Caco-2 (cell line): ENCODE measurements at regions not wholly inside any gene's neighbourhood (a gene's known extent, or its start where the extent isn't known, plus 50 kb on each side); places are given as distances from the start of the nearest gene placed in this dataset.

Source experiments
- BruUV-seq: library from RNA; stranded (reverse); fragments of 400-500 nt; replicated peaks from 2 replicates; lab custom pipeline; 2021; lab: Mats Ljungman, UMichigan
- CTCF ChIA-PET: fragments of 300-600 bp; sonication (Branson Sonifier 250); formaldehyde crosslinking; loops from one replicate; lab custom pipeline; 2022; ENCODE audit warnings: antibody characterized with exemption; lab: Charles Lee
- POLR2A ChIA-PET: fragments of 300-600 bp; sonication (Branson Sonifier 250); formaldehyde crosslinking; loops from one replicate; lab custom pipeline; 2022; ENCODE audit warnings: antibody characterized with exemption; lab: Charles Lee
- DNase-seq, 2 experiments: peaks; one replicate each; pipeline versions ENCODE4 v3.0.0 to v3.0.0-alpha.2; 2020 to 2022
- H3K27me3 ChIP-seq: replicated peaks from 2 replicates; pipeline ENCODE4 v1.6.0; 2011; ENCODE audit warnings: low read length; ENCODE audit not compliant: control insufficient read depth, insufficient read depth
- H3K36me3 ChIP-seq: 2 replicates; pipeline ENCODE4 v1.5.1; 2011; ENCODE audit warnings: low read length; ENCODE audit not compliant: control insufficient read depth, insufficient read depth
- H3K4me1 ChIP-seq: fragments of 250-450 bp; sonication (Bioruptor Pico); 2 replicates; pipeline ENCODE4 v1.5.1; 2020; ENCODE audit warnings: mild to moderate bottlenecking
- H3K4me3 ChIP-seq: 2 replicates; pipeline ENCODE4 v1.5.1; 2011; ENCODE audit warnings: low read depth, mild to moderate bottlenecking, control low read depth, low read length
- H3K9me3 ChIP-seq: fragments of 250-450 bp; sonication (Bioruptor Pico); 2 replicates; pipeline ENCODE4 v1.5.1; 2020; ENCODE audit warnings: mild to moderate bottlenecking, moderate library complexity
- H3K27ac Mint-ChIP-seq: one replicate; pipeline ENCODE4 v1.8.0; 2022; ENCODE audit warnings: mixed read lengths; ENCODE audit not compliant: unreplicated experiment
- H3K27me3 Mint-ChIP-seq: one replicate; pipeline ENCODE4 v1.8.0; 2022; ENCODE audit warnings: mixed read lengths; ENCODE audit not compliant: insufficient read depth, unreplicated experiment
- H3K36me3 Mint-ChIP-seq: one replicate; pipeline ENCODE4 v1.8.0; 2022; ENCODE audit warnings: mild to moderate bottlenecking, mixed read lengths; ENCODE audit not compliant: insufficient read depth, unreplicated experiment
- H3K4me1 Mint-ChIP-seq: one replicate; pipeline ENCODE4 v1.8.0; 2022; ENCODE audit warnings: low read depth, mixed read lengths; ENCODE audit not compliant: unreplicated experiment
- H3K4me3 Mint-ChIP-seq: one replicate; pipeline ENCODE4 v1.8.0; 2022; ENCODE audit warnings: mild to moderate bottlenecking, moderate library complexity, mixed read lengths; ENCODE audit not compliant: unreplicated experiment
- H3K9me3 Mint-ChIP-seq: one replicate; pipeline ENCODE4 v1.8.0; 2022; ENCODE audit warnings: mixed read lengths; ENCODE audit not compliant: unreplicated experiment
- CTCF ChIP-seq, 2 experiments: fragments of 200-600 bp in 1 of 2; IDR thresholded peaks; 1 replicate in 1 of 2; 2 replicates in 1 of 2; pipeline versions ENCODE4 v1.5.1 to v1.8.0; 2011 to 2022; ENCODE audit warnings: antibody characterized with exemption in 1 of 2, control low read depth in 1 of 2, inconsistent platforms in 1 of 2, low read depth in 1 of 2, low read length in 1 of 2, mild to moderate bottlenecking in 1 of 2, moderate library complexity in 1 of 2; ENCODE audit not compliant: insufficient read depth in 1 of 2, severe bottlenecking in 1 of 2, unreplicated experiment in 1 of 2
- intact Hi-C: fragments of 100-400 bp; cut with micrococcal nuclease; formaldehyde crosslinking; loops from one replicate; pipeline ENCODE4 v1.10.0; 2022; ENCODE audit not compliant: unreplicated experiment

GRCh38 chrX:74132280-74132679 lies 171.7 kb upstream of the ZCCHC13 start:
- H3K27me3 Mint-ChIP-seq, result no peaks in the 10 kb centered on the region
- H3K36me3 Mint-ChIP-seq, result peaks cover 5% of the 10 kb centered on the region
- POLR2A ChIA-PET, result no interaction called here
- Histone ChIP-seq H3K4me3 (no peak overlapping the region), H3K27me3 (no peaks in the 10 kb centered on the region), H3K4me1 (no peaks in the 10 kb centered on the region), H3K9me3 (no peaks in the 10 kb centered on the region), H3K36me3 (no peaks in the 10 kb centered on the region)
- no peaks in the 10 kb centered on the region for H3K4me1 Mint-ChIP-seq
- TF ChIP-seq CTCF (IDR thresholded peaks at IDR 0.05; ENCODE audit: insufficient read depth in 1 of 2, low read depth in 1 of 2, low read length in 1 of 2, severe bottlenecking in 1 of 2, unreplicated experiment in 1 of 2), result no peak
- H3K4me3 Mint-ChIP-seq, result no peak overlapping the region
- no peak for DNase-seq
- H3K27ac Mint-ChIP-seq, result no peak overlapping the region
- intact Hi-C loops, result loop anchor here (5.0 to 10.0 kb wide), 2 partner anchors 47 to 870 kb away; no protein-coding TSS in a partner anchor
- H3K9me3 Mint-ChIP-seq, result no peaks in the 10 kb centered on the region
- CTCF ChIA-PET, result interaction anchor here (0.7 kb wide), 1 partner anchor 53 kb away, joined by 5 read pairs; no protein-coding TSS in a partner anchor
- BruUV-seq, result no TSS peak

- no peak overlapping the region for H3K27ac Mint-ChIP-seq
- no peak for TF ChIP-seq CTCF (IDR thresholded peaks at IDR 0.05; ENCODE audit: insufficient read depth in 1 of 2, low read depth in 1 of 2, low read length in 1 of 2, severe bottlenecking in 1 of 2, unreplicated experiment in 1 of 2)
- no peaks in the 10 kb centered on the region for H3K4me1 Mint-ChIP-seq
- no peaks in the 10 kb centered on the region for H3K36me3 Mint-ChIP-seq
- H3K9me3 Mint-ChIP-seq, result no peaks in the 10 kb centered on the region
- Histone ChIP-seq H3K4me3 (no peak overlapping the region), H3K9me3 (no peaks in the 10 kb centered on the region), H3K27me3 (no peaks in the 10 kb centered on the region), H3K4me1 (no peaks in the 10 kb centered on the region), H3K36me3 (no peaks in the 10 kb centered on the region)
- no TSS peak for BruUV-seq
- CTCF ChIA-PET, result interaction anchor here (0.5 kb wide), 1 partner anchor 110 kb away, joined by 3 read pairs; no protein-coding TSS in a partner anchor
- no peaks in the 10 kb centered on the region for H3K27me3 Mint-ChIP-seq
- intact Hi-C loops, result no loop called here
- no peak for DNase-seq
- no peak overlapping the region for H3K4me3 Mint-ChIP-seq
- POLR2A ChIA-PET, result no interaction called here
These were observed 184.7 kb upstream of the ZCCHC13 start for GRCh38 chrX:74119016-74119910.

- H3K4me3 ChIP-seq, result no peak overlapping the region
- no peak overlapping the region for H3K27ac Mint-ChIP-seq
- H3K9me3 ChIP-seq, result no peaks in the 10 kb centered on the region
- peak; percentile 1 to 39 for DNase-seq
- H3K27me3 Mint-ChIP-seq, result no peaks in the 10 kb centered on the region
- no peaks in the 10 kb centered on the region for H3K9me3 Mint-ChIP-seq
- no peaks in the 10 kb centered on the region for H3K36me3 Mint-ChIP-seq
- TF ChIP-seq CTCF (IDR thresholded peaks at IDR 0.05; ENCODE audit: insufficient read depth in 1 of 2, low read depth in 1 of 2, low read length in 1 of 2, severe bottlenecking in 1 of 2, unreplicated experiment in 1 of 2), result no peak
- no peak overlapping the region for H3K4me3 Mint-ChIP-seq
- no peaks in the 10 kb centered on the region for H3K4me1 ChIP-seq
- no peaks in the 10 kb centered on the region for H3K27me3 ChIP-seq
- intact Hi-C loops, result no loop called here
- ChIA-PET CTCF (interaction anchor here (0.5 kb wide), 1 partner anchor 111 kb away, joined by 3 read pairs; no protein-coding TSS in a partner anchor), POLR2A (no interaction called here)
- no peaks in the 10 kb centered on the region for H3K36me3 ChIP-seq
- no TSS peak for BruUV-seq
- H3K4me1 Mint-ChIP-seq, result no peaks in the 10 kb centered on the region
These were observed 185.7 kb upstream of the ZCCHC13 start for GRCh38 chrX:74117962-74118902.
